Astrocyte (in vitro differentiated cells and primary cell): ENCODE measurements at regions not wholly inside any gene's neighbourhood (a gene's known extent, or its start where the extent isn't known, plus 50 kb on each side); places are given as distances from the start of the nearest gene placed in this dataset.

Experiments used
- DNase-seq: peaks from one replicate; pipeline ENCODE4 v3.0.0-alpha.2; 2010; ENCODE audit warnings: low read depth
- FAIRE-seq: peaks from 2 replicates; lab custom pipeline; 2011; peaks lifted over from hg19 to GRCh38; lab: Jason Lieb, UNC
- H2AFZ ChIP-seq: 2 replicates; pipeline ENCODE4 v1.6.0; 2012; ENCODE audit warnings: low read depth, low read length, inconsistent platforms
- H3K27ac ChIP-seq: 2 replicates; pipeline ENCODE4 v1.5.1; 2011; ENCODE audit warnings: low read depth, low read length, inconsistent platforms
- H3K27me3 ChIP-seq: 2 replicates; pipeline ENCODE4 v1.6.0; 2011; ENCODE audit warnings: low read length, inconsistent platforms; ENCODE audit not compliant: insufficient read depth
- H3K36me3 ChIP-seq: 2 replicates; pipeline ENCODE4 v1.5.1; 2011; ENCODE audit warnings: low read length, inconsistent platforms; ENCODE audit not compliant: insufficient read depth
- H3K4me1 ChIP-seq: 2 replicates; pipeline ENCODE4 v1.5.1; 2011; ENCODE audit warnings: low read length, inconsistent platforms; ENCODE audit not compliant: insufficient read depth
- H3K4me2 ChIP-seq: 2 replicates; pipeline ENCODE4 v1.6.0; 2012; ENCODE audit warnings: low read length, inconsistent platforms
- H3K4me3 ChIP-seq: 2 replicates; pipeline ENCODE4 v1.5.1; 2011; ENCODE audit warnings: low read depth, mild to moderate bottlenecking, low read length, inconsistent platforms; ENCODE audit not compliant: insufficient read depth
- H3K79me2 ChIP-seq: 2 replicates; pipeline ENCODE4 v1.6.0; 2012; ENCODE audit warnings: mild to moderate bottlenecking, low read length, inconsistent platforms; ENCODE audit not compliant: insufficient read depth
- H3K9ac ChIP-seq: 2 replicates; pipeline ENCODE4 v1.6.0; 2012; ENCODE audit warnings: mild to moderate bottlenecking, low read length, inconsistent platforms
- H3K9me3 ChIP-seq: 2 replicates; pipeline ENCODE4 v1.5.1; 2012; ENCODE audit warnings: low read depth, mild to moderate bottlenecking, low read length, inconsistent platforms; ENCODE audit not compliant: insufficient read depth
- H4K20me1 ChIP-seq: 2 replicates; pipeline ENCODE4 v1.6.0; 2012; ENCODE audit warnings: low read length, inconsistent platforms; ENCODE audit not compliant: insufficient read depth
- H3K27ac Mint-ChIP-seq: one replicate; pipeline ENCODE4 v1.8.0; 2021; ENCODE audit warnings: mild to moderate bottlenecking, mixed read lengths; ENCODE audit not compliant: unreplicated experiment
- H3K27me3 Mint-ChIP-seq: one replicate; pipeline ENCODE4 v1.8.0; 2021; ENCODE audit warnings: low read depth, mixed read lengths; ENCODE audit not compliant: unreplicated experiment
- H3K36me3 Mint-ChIP-seq: one replicate; pipeline ENCODE4 v1.8.0; 2021; ENCODE audit warnings: low read depth, mixed read lengths; ENCODE audit not compliant: unreplicated experiment
- H3K4me1 Mint-ChIP-seq: one replicate; pipeline ENCODE4 v1.8.0; 2021; ENCODE audit warnings: low read depth, mixed read lengths; ENCODE audit not compliant: unreplicated experiment
- H3K4me3 Mint-ChIP-seq: one replicate; pipeline ENCODE4 v1.8.0; 2021; ENCODE audit warnings: mild to moderate bottlenecking, moderate library complexity, mixed read lengths; ENCODE audit not compliant: unreplicated experiment
- H3K9me3 Mint-ChIP-seq: one replicate; pipeline ENCODE4 v1.8.0; 2021; ENCODE audit warnings: mild to moderate bottlenecking, mixed read lengths; ENCODE audit not compliant: unreplicated experiment
- EZH2 ChIP-seq: IDR thresholded peaks from 2 replicates; pipeline ENCODE4 v1.6.1; 2012; ENCODE audit warnings: mild to moderate bottlenecking, low read length, inconsistent platforms; ENCODE audit not compliant: insufficient read depth
- TF ChIP-seq, protein P1 (sequence below): IDR thresholded peaks from 2 replicates; pipeline ENCODE4 v1.5.1; 2011; ENCODE audit warnings: low read depth, mild to moderate bottlenecking, inconsistent platforms, low read length, moderate library complexity; ENCODE audit not compliant: insufficient read depth

DNA sequence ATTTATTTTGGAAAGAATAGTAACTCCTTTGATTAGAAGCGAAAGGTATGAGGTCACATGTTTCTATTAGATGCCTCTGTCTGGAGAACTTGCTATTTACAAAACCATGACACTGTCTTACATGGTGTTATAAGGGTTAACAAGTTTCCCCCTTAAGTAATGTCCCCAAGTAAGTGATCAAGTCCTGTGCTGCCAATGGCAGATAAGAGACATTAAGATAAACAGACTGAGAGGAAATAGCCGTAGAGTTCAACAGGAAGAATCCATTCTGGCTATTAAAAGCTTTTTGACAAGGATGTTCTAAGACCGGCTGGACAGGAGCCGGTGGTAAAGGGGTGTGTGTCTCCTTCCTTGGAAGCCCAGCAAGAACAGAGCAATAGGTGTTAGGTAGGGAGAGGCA lies 257.5 kb downstream of the GADD45G start:
- no peak for TF ChIP-seq EZH2
- TF ChIP-seq, protein P1, sequence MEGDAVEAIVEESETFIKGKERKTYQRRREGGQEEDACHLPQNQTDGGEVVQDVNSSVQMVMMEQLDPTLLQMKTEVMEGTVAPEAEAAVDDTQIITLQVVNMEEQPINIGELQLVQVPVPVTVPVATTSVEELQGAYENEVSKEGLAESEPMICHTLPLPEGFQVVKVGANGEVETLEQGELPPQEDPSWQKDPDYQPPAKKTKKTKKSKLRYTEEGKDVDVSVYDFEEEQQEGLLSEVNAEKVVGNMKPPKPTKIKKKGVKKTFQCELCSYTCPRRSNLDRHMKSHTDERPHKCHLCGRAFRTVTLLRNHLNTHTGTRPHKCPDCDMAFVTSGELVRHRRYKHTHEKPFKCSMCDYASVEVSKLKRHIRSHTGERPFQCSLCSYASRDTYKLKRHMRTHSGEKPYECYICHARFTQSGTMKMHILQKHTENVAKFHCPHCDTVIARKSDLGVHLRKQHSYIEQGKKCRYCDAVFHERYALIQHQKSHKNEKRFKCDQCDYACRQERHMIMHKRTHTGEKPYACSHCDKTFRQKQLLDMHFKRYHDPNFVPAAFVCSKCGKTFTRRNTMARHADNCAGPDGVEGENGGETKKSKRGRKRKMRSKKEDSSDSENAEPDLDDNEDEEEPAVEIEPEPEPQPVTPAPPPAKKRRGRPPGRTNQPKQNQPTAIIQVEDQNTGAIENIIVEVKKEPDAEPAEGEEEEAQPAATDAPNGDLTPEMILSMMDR: no peak
- Histone ChIP-seq H2AFZ (no peak overlapping the region), H4K20me1 (no peaks in the 10 kb centered on the region), H3K4me2 (no peak overlapping the region), H3K79me2 (no peaks in the 10 kb centered on the region), H3K9me3 (no peaks in the 10 kb centered on the region), H3K4me3 (no peak overlapping the region), H3K36me3 (no peaks in the 10 kb centered on the region), H3K4me1 (no peaks in the 10 kb centered on the region), H3K9ac (no peak overlapping the region), H3K27me3 (no peaks in the 10 kb centered on the region), H3K27ac (no peak overlapping the region)
- peak overlapping the region; percentile 21 for H3K4me3 Mint-ChIP-seq
- H3K4me1 Mint-ChIP-seq: no peaks in the 10 kb centered on the region
- H3K27me3 Mint-ChIP-seq: peaks cover 52% of the 10 kb centered on the region
- no peak for DNase-seq
- H3K9me3 Mint-ChIP-seq: peaks cover 8% of the 10 kb centered on the region
- no peaks in the 10 kb centered on the region for H3K36me3 Mint-ChIP-seq
- FAIRE-seq: no peak
- H3K27ac Mint-ChIP-seq: no peak overlapping the region

DNA sequence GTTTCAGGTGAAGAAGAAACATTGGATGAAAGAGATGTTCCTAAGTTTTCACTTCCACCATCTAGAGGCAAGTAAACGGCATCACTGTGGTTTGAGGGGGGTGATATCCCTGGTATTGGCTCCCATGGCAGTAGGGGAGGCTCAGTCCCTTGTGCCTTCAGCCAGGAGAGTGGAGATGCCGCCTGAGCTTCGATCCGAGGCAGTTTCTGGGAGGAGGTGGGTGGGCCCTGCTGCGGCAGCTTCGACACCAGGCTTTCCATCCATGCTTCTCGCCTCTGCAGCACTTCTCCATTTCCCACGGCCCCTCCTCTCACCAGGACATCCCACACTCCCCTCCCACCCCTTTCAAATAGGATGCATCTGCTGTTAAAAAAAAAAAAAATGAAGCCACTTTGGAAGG lies 258.3 kb downstream of the GADD45G start:
- Mint-ChIP-seq H3K4me1 (no peaks in the 10 kb centered on the region), H3K27ac (no peak overlapping the region)

DNA sequence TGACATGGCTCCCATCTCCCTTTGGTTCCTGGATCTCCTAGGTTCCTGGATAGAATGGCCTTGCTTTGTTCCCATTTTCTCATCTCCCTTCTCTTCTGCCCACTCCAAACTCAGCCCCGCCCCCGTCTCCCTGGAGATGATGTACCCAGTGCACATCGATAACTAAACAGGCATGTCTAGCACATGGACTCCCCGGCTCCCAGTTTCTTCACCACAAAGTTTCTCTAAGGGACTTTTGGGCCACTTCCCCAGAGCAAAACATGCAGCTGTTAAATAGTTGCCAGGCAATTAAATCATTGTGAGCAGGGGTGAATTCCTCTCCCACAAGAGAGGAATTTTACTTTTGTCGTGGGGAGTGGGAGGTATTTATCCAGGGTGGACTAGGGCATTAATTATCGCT lies 259.0 kb downstream of the GADD45G start:
- no peaks in the 10 kb centered on the region for H4K20me1 ChIP-seq
- H3K36me3 ChIP-seq: no peaks in the 10 kb centered on the region
- no peaks in the 10 kb centered on the region for H3K27me3 ChIP-seq
- no peak for FAIRE-seq
- peaks cover 4% of the 10 kb centered on the region for H3K9me3 Mint-ChIP-seq
- no peak overlapping the region for H2AFZ ChIP-seq
- H3K4me3 Mint-ChIP-seq: no peak overlapping the region
- no peaks in the 10 kb centered on the region for H3K36me3 Mint-ChIP-seq
- no peaks in the 10 kb centered on the region for H3K4me1 ChIP-seq
- H3K9me3 ChIP-seq: no peaks in the 10 kb centered on the region
- TF ChIP-seq, protein P1: no peak
- TF ChIP-seq EZH2: no peak
- H3K4me2 ChIP-seq: no peak overlapping the region
- no peak overlapping the region for H3K27ac Mint-ChIP-seq
- no peaks in the 10 kb centered on the region for H3K4me1 Mint-ChIP-seq
- H3K27ac ChIP-seq: no peak overlapping the region
- H3K4me3 ChIP-seq: no peak overlapping the region
- H3K79me2 ChIP-seq: no peaks in the 10 kb centered on the region
- H3K27me3 Mint-ChIP-seq: peaks cover 67% of the 10 kb centered on the region
- no peak overlapping the region for H3K9ac ChIP-seq
- DNase-seq: no peak

More for the DNA sequence above, 258.3 kb downstream of the GADD45G start:
- H3K36me3 Mint-ChIP-seq: no peaks in the 10 kb centered on the region
- DNase-seq (no peak), FAIRE-seq (no peak)
- Histone ChIP-seq H3K36me3 (no peaks in the 10 kb centered on the region), H3K4me1 (no peaks in the 10 kb centered on the region), H3K4me3 (no peak overlapping the region), H3K27me3 (no peaks in the 10 kb centered on the region), H3K9me3 (no peaks in the 10 kb centered on the region), H4K20me1 (no peaks in the 10 kb centered on the region), H3K27ac (no peak overlapping the region), H3K9ac (no peak overlapping the region), H3K79me2 (no peaks in the 10 kb centered on the region), H3K4me2 (no peak overlapping the region), H2AFZ (no peak overlapping the region)
- H3K27me3 Mint-ChIP-seq: peaks cover 60% of the 10 kb centered on the region
- TF ChIP-seq, protein P1: no peak
- no peak for TF ChIP-seq EZH2
- no peak overlapping the region for H3K4me3 Mint-ChIP-seq
- peaks cover 8% of the 10 kb centered on the region for H3K9me3 Mint-ChIP-seq
